ENCODE measurements at regions not wholly inside any gene's neighbourhood (a gene's known extent, or its start where the extent isn't known, plus 50 kb on each side); places are given as distances from the start of the nearest gene placed in this dataset.
"Not testable (repeated sequence)": the region's sequence is repeated elsewhere in the genome, so short reads cannot be mapped to it uniquely, and the experiment has no call there.

DNA sequence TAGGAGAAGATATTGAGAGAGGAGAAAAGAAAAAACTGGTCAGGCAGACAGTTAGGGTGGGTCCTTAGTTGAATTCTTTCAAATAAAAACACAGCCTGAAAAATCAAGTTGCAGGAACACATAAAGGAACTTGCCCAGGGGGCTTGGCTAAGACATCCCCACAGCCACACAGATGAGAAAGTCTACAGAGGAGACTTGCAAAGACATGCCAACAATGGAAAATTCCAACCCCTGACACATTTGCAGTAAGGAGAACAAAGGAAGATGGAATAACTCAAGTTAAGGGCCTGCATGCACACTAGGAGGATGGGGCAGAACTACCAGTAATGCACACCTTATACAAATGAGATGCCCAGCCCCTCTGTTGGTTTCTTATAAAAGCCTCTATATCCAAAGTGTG, 197.6 kb downstream of the CPXCR1 start:
- TF ChIP-seq, protein P1, sequence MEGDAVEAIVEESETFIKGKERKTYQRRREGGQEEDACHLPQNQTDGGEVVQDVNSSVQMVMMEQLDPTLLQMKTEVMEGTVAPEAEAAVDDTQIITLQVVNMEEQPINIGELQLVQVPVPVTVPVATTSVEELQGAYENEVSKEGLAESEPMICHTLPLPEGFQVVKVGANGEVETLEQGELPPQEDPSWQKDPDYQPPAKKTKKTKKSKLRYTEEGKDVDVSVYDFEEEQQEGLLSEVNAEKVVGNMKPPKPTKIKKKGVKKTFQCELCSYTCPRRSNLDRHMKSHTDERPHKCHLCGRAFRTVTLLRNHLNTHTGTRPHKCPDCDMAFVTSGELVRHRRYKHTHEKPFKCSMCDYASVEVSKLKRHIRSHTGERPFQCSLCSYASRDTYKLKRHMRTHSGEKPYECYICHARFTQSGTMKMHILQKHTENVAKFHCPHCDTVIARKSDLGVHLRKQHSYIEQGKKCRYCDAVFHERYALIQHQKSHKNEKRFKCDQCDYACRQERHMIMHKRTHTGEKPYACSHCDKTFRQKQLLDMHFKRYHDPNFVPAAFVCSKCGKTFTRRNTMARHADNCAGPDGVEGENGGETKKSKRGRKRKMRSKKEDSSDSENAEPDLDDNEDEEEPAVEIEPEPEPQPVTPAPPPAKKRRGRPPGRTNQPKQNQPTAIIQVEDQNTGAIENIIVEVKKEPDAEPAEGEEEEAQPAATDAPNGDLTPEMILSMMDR (IDR thresholded peaks at IDR 0.05; ENCODE audit: low read depth, low read length), result no peak
- no peak for DNase-seq (ENCODE audit: low read depth in 2 of 2)
- H3K4me3 ChIP-seq (replicated peaks in 1 of 2; ENCODE audit: low read depth in 2 of 2, low read length in 2 of 2), result no peak overlapping the region

DNA sequence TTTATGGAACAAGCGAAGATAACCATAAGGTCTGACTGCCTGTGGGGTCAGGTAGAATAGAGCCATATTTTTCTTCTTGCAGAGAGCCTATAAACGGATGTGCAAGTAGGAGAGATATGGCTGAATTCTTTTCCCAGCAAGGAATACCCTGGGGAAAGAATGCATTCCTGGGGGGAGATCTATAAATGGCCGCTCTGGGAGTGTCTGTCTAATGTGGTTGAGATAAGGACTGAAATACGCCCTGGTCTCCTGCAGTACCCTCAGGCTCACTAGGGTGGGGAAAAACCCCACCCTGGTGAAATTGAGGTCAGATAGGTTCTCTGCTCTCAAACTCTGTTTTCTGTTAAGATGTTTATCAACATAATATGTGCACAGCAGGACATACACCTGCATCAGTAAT, 209.0 kb downstream of the CPXCR1 start:
- not testable (repeated sequence) for H3K4me3 ChIP-seq (replicated peaks in 1 of 2; ENCODE audit: low read depth in 2 of 2, low read length in 2 of 2); DNase-seq (ENCODE audit: low read depth in 2 of 2)

- no peak overlapping the region for H3K4me3 ChIP-seq (replicated peaks in 1 of 2; ENCODE audit: low read depth in 2 of 2, low read length in 2 of 2)
- DNase-seq (ENCODE audit: low read depth in 2 of 2), result no peak
- TF ChIP-seq, protein P1 (IDR thresholded peaks at IDR 0.05; ENCODE audit: low read depth, low read length), result no peak
Observed at GRCh38 chrX:88977835-88978234, 230.8 kb downstream of the CPXCR1 start.

DNA sequence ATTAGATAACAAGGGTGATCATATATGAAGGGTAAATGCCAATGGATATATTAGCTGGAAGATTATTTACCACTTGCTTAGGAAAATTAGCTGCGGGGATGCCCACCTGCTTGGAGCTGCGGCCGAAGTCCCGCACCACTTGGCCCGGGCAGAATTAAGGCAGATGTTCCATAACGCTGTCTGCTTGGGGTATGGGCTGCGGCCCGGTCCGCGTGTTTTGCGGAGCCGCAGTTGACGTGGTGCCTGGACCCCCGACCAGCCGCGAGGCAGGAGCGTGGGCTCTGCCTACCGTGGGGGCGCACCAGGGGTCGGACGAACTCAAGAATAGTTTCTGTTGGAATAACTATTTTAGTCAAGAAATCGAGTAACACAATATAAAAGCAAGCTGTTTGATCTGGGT, 235.2 kb downstream of the CPXCR1 start:
- H3K4me3 ChIP-seq (replicated peaks in 1 of 2; ENCODE audit: low read depth in 2 of 2, low read length in 2 of 2), result no peak overlapping the region
- TF ChIP-seq, protein P1 (IDR thresholded peaks at IDR 0.05; ENCODE audit: low read depth, low read length), result no peak
- DNase-seq (ENCODE audit: low read depth in 2 of 2), result no peak

DNA sequence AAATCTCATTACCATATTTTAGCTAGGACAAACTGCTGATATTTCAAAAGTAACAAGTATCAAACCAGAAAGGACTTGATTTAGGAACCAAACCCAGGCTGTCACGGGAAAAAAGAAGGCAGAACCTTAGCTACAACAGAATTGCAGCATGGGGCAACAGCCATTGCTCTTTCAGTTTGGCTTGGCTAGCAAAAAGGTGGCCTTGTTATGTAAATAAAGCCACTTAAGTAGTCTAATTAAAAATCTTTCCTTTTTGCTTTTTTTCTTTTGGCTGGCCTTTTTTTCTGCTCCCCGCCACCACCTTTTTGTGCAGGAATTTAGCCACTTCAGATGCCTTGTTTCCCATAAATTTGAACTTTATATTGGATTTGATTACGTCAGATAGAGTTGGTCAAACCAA, 235.9 kb downstream of the CPXCR1 start:
- DNase-seq (ENCODE audit: low read depth in 2 of 2), result no peak
- no peak overlapping the region for H3K4me3 ChIP-seq (replicated peaks in 1 of 2; ENCODE audit: low read depth in 2 of 2, low read length in 2 of 2)
- TF ChIP-seq, protein P1 (IDR thresholded peaks at IDR 0.05; ENCODE audit: low read depth, low read length), result no peak

DNA sequence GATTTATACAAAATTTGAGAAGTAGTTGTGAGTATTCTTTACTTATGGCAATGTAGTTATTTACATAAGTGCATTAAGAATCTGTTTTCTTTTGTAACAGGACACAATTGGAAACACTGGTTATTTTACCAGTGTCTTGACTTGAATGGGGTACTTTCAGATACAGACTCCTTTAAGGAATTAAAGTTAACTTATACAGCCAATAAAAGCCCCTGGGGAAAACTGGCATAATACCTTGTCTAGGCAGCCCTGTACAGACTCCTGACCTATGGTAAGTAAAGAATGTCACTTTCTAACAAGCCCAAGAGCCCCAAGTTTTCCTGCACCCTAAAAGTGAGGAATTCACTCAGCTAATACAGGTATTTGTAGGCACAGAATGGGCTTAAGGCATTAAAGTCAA, 241.8 kb downstream of the CPXCR1 start:
- no peak overlapping the region for H3K4me3 ChIP-seq (replicated peaks in 1 of 2; ENCODE audit: low read depth in 2 of 2, low read length in 2 of 2)
- TF ChIP-seq, protein P1 (IDR thresholded peaks at IDR 0.05; ENCODE audit: low read depth, low read length), result no peak
- DNase-seq (ENCODE audit: low read depth in 2 of 2), result no peak

DNA sequence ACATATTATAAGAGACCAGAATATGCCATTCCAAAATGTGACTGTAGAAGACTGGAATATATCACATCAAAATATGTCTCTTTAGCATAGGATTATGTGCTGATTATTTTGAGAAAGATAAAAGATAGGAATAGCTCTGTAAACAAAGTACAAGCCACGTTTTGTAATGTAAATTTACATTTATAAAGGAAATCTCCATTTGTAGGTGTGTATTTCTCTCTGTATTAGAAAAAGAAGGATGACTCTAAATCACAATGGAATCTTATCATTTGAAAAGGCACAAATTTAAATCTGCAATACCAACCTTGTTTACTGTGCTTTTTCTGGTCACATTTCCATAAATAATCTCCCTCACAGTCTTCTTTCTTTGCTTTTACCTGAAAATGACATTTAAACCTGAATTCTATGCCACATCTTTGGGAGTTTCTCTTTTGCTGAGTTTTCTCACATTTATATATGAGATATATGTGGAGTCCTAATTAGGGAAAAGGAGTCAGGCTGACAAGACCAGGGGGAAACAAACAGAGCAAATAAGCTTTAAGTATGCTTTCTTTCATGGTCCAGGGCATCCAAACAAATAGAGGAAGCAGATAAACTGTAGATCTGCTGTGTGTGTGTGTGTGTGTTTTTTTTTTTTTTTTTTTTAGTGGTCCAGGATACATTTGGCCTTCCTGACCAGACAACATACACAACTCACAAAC, 244.0 kb downstream of the CPXCR1 start:
- no peak overlapping the region for H3K4me3 ChIP-seq (replicated peaks in 1 of 2; ENCODE audit: low read depth in 2 of 2, low read length in 2 of 2)
- TF ChIP-seq, protein P1 (IDR thresholded peaks at IDR 0.05; ENCODE audit: low read depth, low read length), result no peak
- DNase-seq (ENCODE audit: low read depth in 2 of 2), result no peak

Measured in cardiac fibroblast (primary cell).